HCT116 (cell line): ENCODE measurements at regions not wholly inside any gene's neighbourhood (a gene's known extent, or its start where the extent isn't known, plus 50 kb on each side); places are given as distances from the start of the nearest gene placed in this dataset.
"Not testable (repeated sequence)": the region's sequence is repeated elsewhere in the genome, so short reads cannot be mapped to it uniquely, and the experiment has no call there.

Experiments used
- ATAC-seq: fragments of 200-7000 bp; cut with Tn5 transposase; 2 replicates; pipeline ENCODE4 v1.9.1; 2020; ENCODE audit warnings: mild to moderate bottlenecking, moderate library complexity
- BruUV-seq: library from RNA; stranded (reverse); fragments of 400-500 nt; replicated peaks from 2 replicates; lab custom pipeline; 2021; lab: Mats Ljungman, UMichigan
- CTCF ChIA-PET: fragments of 300-600 bp; sonication (Branson Sonifier 250); formaldehyde crosslinking; loops from one replicate; lab custom pipeline; 2021; ENCODE audit warnings: antibody characterized with exemption; lab: Charles Lee
- POLR2A ChIA-PET: fragments of 300-600, 350-600 bp; sonication (Branson Sonifier 250); formaldehyde crosslinking; loops from one replicate; lab custom pipeline; 2021; ENCODE audit warnings: antibody characterized with exemption; lab: Charles Lee
- RAD21 ChIA-PET, 2 experiments: fragments of 300-600 bp; sonication (Branson Sonifier 250); formaldehyde crosslinking; loops; one replicate each; lab custom pipeline; 2023; ENCODE audit warnings: low total read pairs in 2 of 2; ENCODE audit not compliant: uncharacterized antibody in 2 of 2, unreplicated experiment in 2 of 2, low non-redundant PET in 1 of 2; lab: Charles Lee
- DNase-seq: peaks from one replicate; pipeline ENCODE4 v3.0.0-alpha.2; 2010; ENCODE audit warnings: low read depth, low spot score
- H2AFZ ChIP-seq: fragments of 200-600 bp; shearing (Covaris generic), sonication (generic); 2 replicates; pipeline ENCODE4 v1.6.1; 2017; ENCODE audit warnings: low read depth, mixed run types, mixed read lengths, antibody characterized with exemption, low read length; ENCODE audit not compliant: poor library complexity, severe bottlenecking
- H3K27ac ChIP-seq: 2 replicates; pipeline ENCODE4 v1.5.1; 2012; ENCODE audit warnings: low read depth, low read length
- H3K27me3 ChIP-seq: fragments of 200-600 bp; sonication (generic); 2 replicates; pipeline ENCODE4 v1.6.1; 2016; ENCODE audit warnings: mixed run types, low read length, mixed read lengths; ENCODE audit not compliant: insufficient read depth
- H3K36me3 ChIP-seq, 2 experiments: fragments of 200-500 bp in 1 of 2; fragments of 200-600 bp in 1 of 2; sonication (Bioruptor generic) in 1 of 2; sonication (generic) in 1 of 2; 2 replicates each; pipeline versions ENCODE4 v1.5.1 to v1.6.1; 2014 to 2016; ENCODE audit warnings: low read length in 2 of 2, inconsistent platforms in 1 of 2, mixed read lengths in 1 of 2, mixed run types in 1 of 2; ENCODE audit not compliant: insufficient read depth in 2 of 2, control insufficient read depth in 1 of 2
- H3K4me1 ChIP-seq, 2 experiments: fragments of 200-600 bp in 1 of 2; sonication (generic) in 1 of 2; 2 replicates each; pipeline versions ENCODE4 v1.5.1 to v1.6.1; 2012 to 2017; ENCODE audit warnings: low read length in 2 of 2, inconsistent platforms in 1 of 2, mild to moderate bottlenecking in 1 of 2, mixed read lengths in 1 of 2, mixed run types in 1 of 2, moderate library complexity in 1 of 2; ENCODE audit not compliant: insufficient read depth in 2 of 2, control insufficient read depth in 1 of 2
- H3K4me2 ChIP-seq: fragments of 200-600 bp; sonication (generic); 2 replicates; pipeline ENCODE4 v1.6.1; 2017; ENCODE audit warnings: mixed run types, low read length, mixed read lengths
- H3K4me3 ChIP-seq, 2 experiments: fragments of 200-600 bp in 1 of 2; sonication (generic) in 1 of 2; replicated peaks in 1 of 2; 2 replicates each; pipeline ENCODE4 v1.5.1; 2011 to 2016; ENCODE audit warnings: low read length in 2 of 2, control low read depth in 1 of 2, low read depth in 1 of 2, mild to moderate bottlenecking in 1 of 2, mixed read lengths in 1 of 2, mixed run types in 1 of 2
- H3K79me2 ChIP-seq: fragments of 200-600 bp; sonication (generic); 2 replicates; pipeline ENCODE4 v1.6.1; 2017; ENCODE audit warnings: mild to moderate bottlenecking, mixed run types, low read length, moderate library complexity, mixed read lengths; ENCODE audit not compliant: insufficient read depth
- H3K9ac ChIP-seq: fragments of 200-600 bp; sonication (generic); 2 replicates; pipeline ENCODE4 v1.6.1; 2016; ENCODE audit warnings: low read length, mixed read lengths
- H3K9me2 ChIP-seq: fragments of 200-600 bp; sonication (generic), shearing (Covaris generic); 2 replicates; pipeline ENCODE4 v1.6.1; 2017; ENCODE audit warnings: mixed run types, mild to moderate bottlenecking, moderate library complexity; ENCODE audit not compliant: insufficient read depth
- H3K9me3 ChIP-seq, 2 experiments: fragments of 200-500 bp in 1 of 2; fragments of 200-600 bp in 1 of 2; sonication (Bioruptor generic) in 1 of 2; sonication (generic) in 1 of 2; 2 replicates each; pipeline ENCODE4 v1.6.1; 2014 to 2017; ENCODE audit warnings: low read length in 2 of 2, mixed read lengths in 2 of 2, inconsistent platforms in 1 of 2, low read depth in 1 of 2, mild to moderate bottlenecking in 1 of 2, mixed run types in 1 of 2, moderate library complexity in 1 of 2; ENCODE audit not compliant: control insufficient read depth in 1 of 2, insufficient read depth in 1 of 2
- H4K20me1 ChIP-seq: fragments of 200-600 bp; sonication (generic), shearing (Covaris generic); 2 replicates; pipeline ENCODE4 v1.6.1; 2017; ENCODE audit warnings: mixed run types, mild to moderate bottlenecking, moderate library complexity; ENCODE audit not compliant: insufficient read depth
- ELF1 ChIP-seq: IDR thresholded peaks from 2 replicates; pipeline ENCODE4 v1.6.1; 2012; ENCODE audit warnings: low read depth, borderline replicate concordance
- FOSL1 ChIP-seq: IDR thresholded peaks from 2 replicates; pipeline ENCODE4 v1.6.1; 2012; ENCODE audit warnings: low read depth
- POLR2A ChIP-seq: IDR thresholded peaks from 2 replicates; pipeline ENCODE4 v1.7.0; 2011; ENCODE audit warnings: borderline replicate concordance; ENCODE audit not compliant: insufficient read depth, insufficient read length; ENCODE audit errors: extremely low read depth
- SIN3A ChIP-seq: IDR thresholded peaks from 2 replicates; pipeline ENCODE4 v1.6.1; 2012; ENCODE audit warnings: low read depth
- SP1 ChIP-seq: IDR thresholded peaks from 2 replicates; pipeline ENCODE4 v1.6.1; 2012; ENCODE audit warnings: low read depth
- ZFX ChIP-seq: fragments of 450-650 bp; IDR thresholded peaks from 2 replicates; pipeline ENCODE4 v1.6.1; 2017
- intact Hi-C: fragments of 100-400 bp; cut with micrococcal nuclease; formaldehyde crosslinking; loops from 2 replicates; pipeline ENCODE4 v1.10.0; 2022
- TF ChIP-seq, protein P1 (sequence below): IDR thresholded peaks from 2 replicates; pipeline ENCODE4 v1.6.1; 2012

DNA sequence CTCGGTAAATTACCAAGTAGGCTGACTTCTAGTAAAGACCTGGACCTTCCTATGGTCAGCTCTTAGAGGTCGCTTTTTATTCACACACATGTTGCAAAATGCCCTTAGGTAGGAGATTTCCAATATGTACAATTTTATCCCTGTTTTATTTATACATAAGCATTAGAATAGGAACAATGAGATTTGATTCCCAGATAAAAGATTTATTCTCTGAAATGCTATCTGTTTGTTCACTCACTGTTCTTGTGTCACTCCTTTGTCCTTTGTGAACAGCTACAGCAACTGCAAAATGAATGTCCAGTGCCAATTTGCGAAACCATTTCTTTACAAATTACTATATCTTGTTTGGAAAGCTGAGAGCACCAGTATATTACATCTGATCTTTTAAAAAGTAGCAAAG lies 991.5 kb upstream of the TYRP1 start:
- no peak overlapping the region for H3K9ac ChIP-seq
- no peaks in the 10 kb centered on the region for H3K79me2 ChIP-seq
- TF ChIP-seq FOSL1 (no peak), ZFX (no peak)
- TF ChIP-seq, all 23 proteins: peak for 0
- no peaks in the 10 kb centered on the region for H3K27me3 ChIP-seq
- ChIA-PET CTCF (no interaction called here), RAD21 (no interaction called here), POLR2A (no interaction called here)
- H3K4me2 ChIP-seq, result no peak overlapping the region
- no peaks in the 10 kb centered on the region for H3K9me2 ChIP-seq
- BruUV-seq, result no TSS peak
- no peaks in the 10 kb centered on the region for H4K20me1 ChIP-seq
- no peak for ATAC-seq
- H3K27ac ChIP-seq, result no peak overlapping the region
- H3K36me3 ChIP-seq, result no peaks in the 10 kb centered on the region
- intact Hi-C loops, result no loop called here
- no peak overlapping the region for H2AFZ ChIP-seq
- no peaks in the 10 kb centered on the region for H3K4me1 ChIP-seq
- H3K4me3 ChIP-seq, result no peak overlapping the region
- peaks cover 12 to 18% of the 10 kb centered on the region in 2 experiments; a peak in 3 of 4 replicates for H3K9me3 ChIP-seq
- DNase-seq, result no peak

- Histone ChIP-seq H3K9ac (no peak overlapping the region), H3K36me3 (no peaks in the 10 kb centered on the region), H2AFZ (no peak overlapping the region), H3K4me2 (no peak overlapping the region), H3K79me2 (no peaks in the 10 kb centered on the region), H4K20me1 (no peaks in the 10 kb centered on the region), H3K4me3 (no peak overlapping the region), H3K27me3 (no peaks in the 10 kb centered on the region), H3K9me3 (peaks cover 10 to 16% of the 10 kb centered on the region in 2 experiments; a peak in 3 of 4 replicates), H3K4me1 (no peaks in the 10 kb centered on the region), H3K27ac (no peak overlapping the region), H3K9me2 (no peaks in the 10 kb centered on the region)
- TF ChIP-seq SIN3A, result no peak
- no peak for TF ChIP-seq ELF1
- TF ChIP-seq ZFX, result no peak
- no peak for TF ChIP-seq POLR2A
- TF ChIP-seq, protein P1, sequence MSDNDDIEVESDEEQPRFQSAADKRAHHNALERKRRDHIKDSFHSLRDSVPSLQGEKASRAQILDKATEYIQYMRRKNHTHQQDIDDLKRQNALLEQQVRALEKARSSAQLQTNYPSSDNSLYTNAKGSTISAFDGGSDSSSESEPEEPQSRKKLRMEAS, result no peak
- no peak for TF ChIP-seq SP1
- intact Hi-C loops, result no loop called here
- ChIA-PET CTCF (no interaction called here), POLR2A (no interaction called here), RAD21 (no interaction called here)
- BruUV-seq, result no TSS peak
- no peak for ATAC-seq
- DNase-seq, result no peak
Observed at GRCh38 chr9:11702548-11702947, 990.6 kb upstream of the TYRP1 start.

DNA sequence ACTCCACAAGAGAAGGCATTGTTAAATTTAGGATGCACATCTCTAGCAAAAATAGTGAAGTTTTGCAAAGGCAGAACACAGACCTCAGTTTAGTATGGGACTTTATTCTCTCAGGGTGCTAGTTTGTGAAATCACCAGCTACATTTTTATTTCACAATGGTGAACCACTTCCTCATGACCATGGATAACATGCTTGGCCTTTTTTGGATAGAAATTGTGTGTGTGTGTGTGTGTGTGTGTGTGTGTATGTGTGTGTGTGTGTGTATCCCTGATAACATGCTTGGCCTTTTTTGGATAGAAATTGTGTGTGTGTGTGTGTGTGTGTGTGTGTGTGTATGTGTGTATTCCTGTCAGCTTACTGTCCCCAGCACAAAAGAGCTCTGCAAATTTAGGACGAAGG lies 989.0 kb upstream of the TYRP1 start:
- H3K27me3 ChIP-seq, DNase-seq, H3K4me2 ChIP-seq, intact Hi-C loops, CTCF ChIA-PET, H3K79me2 ChIP-seq, H3K4me3 ChIP-seq, RAD21 ChIA-PET, ATAC-seq, H4K20me1 ChIP-seq, H3K27ac ChIP-seq, BruUV-seq, H3K36me3 ChIP-seq, H3K9ac ChIP-seq, H3K9me2 ChIP-seq, POLR2A ChIA-PET, H3K4me1 ChIP-seq, H2AFZ ChIP-seq: not testable (repeated sequence)
- peaks cover 16 to 18% of the 10 kb centered on the region in 2 experiments; a peak in 3 of 4 replicates for H3K9me3 ChIP-seq
